ENCODE measurements at regions not wholly inside any gene's neighbourhood (a gene's known extent, or its start where the extent isn't known, plus 50 kb on each side); places are given as distances from the start of the nearest gene placed in this dataset.

- WGBS, 2 donors, result 71 to 76% methylated on average over 2 of the region's 2 CpGs
- DNase-seq, result no peak
- intact Hi-C loops (cut with DNase I; ENCODE audit: low total_unique reads), result no loop called here
- Histone ChIP-seq H3K27ac (no peak overlapping the region), H3K27me3 (no peaks in the 10 kb centered on the region), H3K36me3 (ENCODE audit: low read depth, missing control alignments) (no peaks in the 10 kb centered on the region), H3K9me3 (no peaks in the 10 kb centered on the region), H3K4me3 (no peak overlapping the region), H3K4me1 (no peaks in the 10 kb centered on the region)
- no peak for TF ChIP-seq CTCF (IDR thresholded peaks at IDR 0.05)
- no peak for TF ChIP-seq POLR2A (IDR thresholded peaks at IDR 0.05)
These were observed 490.7 kb downstream of the EDEM1 start for GRCh38 chr3:5678248-5678647.

- no peaks in the 10 kb centered on the region for H3K4me1 ChIP-seq
- TF ChIP-seq CTCF (IDR thresholded peaks at IDR 0.05) (no peak), POLR2A (IDR thresholded peaks at IDR 0.05) (no peak)
- WGBS, 2 donors, result 86 to 87% methylated on average over 5 of the region's 5 CpGs
These were observed 491.3 kb downstream of the EDEM1 start for GRCh38 chr3:5678844-5679243.

GRCh38 chr3:5687230-5687629, 499.7 kb downstream of the EDEM1 start:
- no peak overlapping the region for H3K27ac ChIP-seq

More at GRCh38 chr3:5678844-5679243, 491.3 kb downstream of the EDEM1 start:
- H3K27me3 ChIP-seq, result no peaks in the 10 kb centered on the region
- DNase-seq, result no peak
- H3K4me3 ChIP-seq, result no peak overlapping the region
- no peaks in the 10 kb centered on the region for H3K9me3 ChIP-seq
- no peaks in the 10 kb centered on the region for H3K36me3 ChIP-seq (ENCODE audit: low read depth, missing control alignments)
- H3K27ac ChIP-seq, result no peak overlapping the region
- intact Hi-C loops (cut with DNase I; ENCODE audit: low total_unique reads), result no loop called here

GRCh38 chr3:5690490-5690889, 503.0 kb downstream of the EDEM1 start:
- Histone ChIP-seq H3K4me1 (no peaks in the 10 kb centered on the region), H3K27ac (no peak overlapping the region), H3K27me3 (no peaks in the 10 kb centered on the region), H3K9me3 (no peaks in the 10 kb centered on the region), H3K4me3 (no peak overlapping the region), H3K36me3 (ENCODE audit: low read depth, missing control alignments) (no peaks in the 10 kb centered on the region)
- no peak for DNase-seq
- TF ChIP-seq CTCF (IDR thresholded peaks at IDR 0.05) (no peak), POLR2A (IDR thresholded peaks at IDR 0.05) (no peak)
- intact Hi-C loops (cut with DNase I; ENCODE audit: low total_unique reads), result no loop called here

More at GRCh38 chr3:5687230-5687629, 499.7 kb downstream of the EDEM1 start:
- Histone ChIP-seq H3K36me3 (ENCODE audit: low read depth, missing control alignments) (no peaks in the 10 kb centered on the region), H3K4me1 (no peaks in the 10 kb centered on the region), H3K4me3 (no peak overlapping the region), H3K27me3 (no peaks in the 10 kb centered on the region), H3K9me3 (no peaks in the 10 kb centered on the region)
- no peak for DNase-seq
- no peak for TF ChIP-seq POLR2A (IDR thresholded peaks at IDR 0.05)
- TF ChIP-seq CTCF (IDR thresholded peaks at IDR 0.05), result no peak
- intact Hi-C loops (cut with DNase I; ENCODE audit: low total_unique reads), result no loop called here
- 81 to 94% methylated on average over 3 of the region's 3 CpGs for WGBS, 2 donors

- H3K4me3 ChIP-seq, result no peak overlapping the region
- no peak overlapping the region for H3K27ac ChIP-seq
- H3K9me3 ChIP-seq, result no peaks in the 10 kb centered on the region
- no peaks in the 10 kb centered on the region for H3K27me3 ChIP-seq
- intact Hi-C loops (cut with DNase I; ENCODE audit: low total_unique reads), result no loop called here
- DNase-seq, result no peak
- no peaks in the 10 kb centered on the region for H3K36me3 ChIP-seq (ENCODE audit: low read depth, missing control alignments)
- 87 to 96% methylated on average over 3 of the region's 3 CpGs for WGBS, 2 donors
- H3K4me1 ChIP-seq, result no peaks in the 10 kb centered on the region
- TF ChIP-seq POLR2A (IDR thresholded peaks at IDR 0.05), result no peak
These were observed 503.5 kb downstream of the EDEM1 start for GRCh38 chr3:5690904-5691532.

Data from testis (tissue), 2 donors.